GM19324 (cell line): ENCODE measurements at regions not wholly inside any gene's neighbourhood (a gene's known extent, or its start where the extent isn't known, plus 50 kb on each side); places are given as distances from the start of the nearest gene placed in this dataset.

Source experiments
- ATAC-seq: cut with Tn5 transposase; IDR thresholded peaks from one replicate; pipeline ENCODE4 v1.9.1; 2021; ENCODE audit warnings: mild to moderate bottlenecking, moderate library complexity; ENCODE audit not compliant: unreplicated experiment, low FRiP score

- no peak for ATAC-seq
Observed at GRCh38 chr10:128310971-128311658, 184.9 kb upstream of the MKI67 start.

DNA sequence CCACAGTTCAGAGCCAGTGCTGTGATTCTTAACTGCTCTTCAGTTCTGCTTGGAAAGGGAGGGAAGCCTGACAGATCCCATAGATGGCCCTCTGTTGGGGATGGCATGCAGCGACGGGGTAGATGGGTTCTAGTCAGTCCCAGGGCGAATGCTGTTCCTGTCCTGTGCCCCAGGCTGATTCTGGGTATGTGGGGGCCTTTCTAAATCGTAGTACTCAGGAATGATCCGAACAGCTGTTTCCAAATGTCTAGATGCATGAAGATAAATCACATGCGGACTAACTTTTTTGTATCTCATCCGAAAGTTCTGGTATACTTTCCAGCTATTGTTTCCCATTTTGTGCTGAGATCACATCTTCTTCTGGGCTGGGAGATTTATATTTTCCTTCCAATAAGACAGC lies 186.0 kb upstream of the MKI67 start:
- no peak for ATAC-seq

DNA sequence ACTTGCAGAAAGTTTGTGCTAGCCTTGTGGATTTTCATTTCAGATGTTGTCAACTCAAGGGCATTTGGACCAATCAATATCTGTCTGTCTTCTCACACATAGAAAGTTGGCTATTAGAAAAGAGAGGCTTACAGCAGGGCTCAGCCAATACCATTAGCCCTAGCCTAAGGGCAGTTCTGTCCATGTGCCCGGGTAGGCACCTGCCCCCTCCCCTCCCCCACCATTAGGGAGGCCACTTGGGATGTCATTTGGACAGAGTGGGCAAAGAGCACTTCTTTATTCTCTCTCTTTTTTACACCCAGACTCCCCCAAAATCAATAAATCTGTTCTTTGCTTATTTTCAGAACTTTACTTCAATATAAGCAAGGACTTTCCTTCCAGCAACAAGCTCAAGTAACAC lies 188.5 kb upstream of the MKI67 start:
- ATAC-seq = no peak

DNA sequence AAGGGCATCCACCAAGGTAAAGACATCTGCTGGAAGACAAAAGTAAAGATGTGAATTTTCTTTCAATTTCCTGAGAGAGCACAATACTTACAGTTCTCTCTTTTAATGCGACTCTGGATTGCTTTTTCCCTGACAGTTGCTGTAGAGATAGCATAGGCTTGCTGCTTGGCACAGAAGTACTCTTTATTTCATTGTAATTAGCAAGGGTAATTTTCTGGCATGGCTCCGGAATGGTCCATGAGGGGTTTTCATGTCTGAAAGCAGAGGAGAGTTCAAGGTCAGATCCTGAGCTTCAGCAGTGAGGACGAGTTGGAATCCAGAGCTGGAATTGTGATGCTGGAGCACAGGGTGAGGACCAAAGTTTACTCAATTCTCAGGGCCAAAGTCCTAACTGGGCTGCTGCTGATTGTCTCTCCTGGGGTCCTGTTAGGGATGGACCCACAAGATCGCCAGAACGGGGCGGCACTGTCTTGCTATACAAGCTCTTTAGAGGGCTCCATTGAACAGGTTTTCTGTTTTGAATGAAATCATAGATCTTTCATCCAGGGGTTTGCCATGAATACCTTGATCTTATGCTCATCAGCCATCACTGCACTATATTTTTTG lies 190.0 kb upstream of the MKI67 start:
- ATAC-seq = no peak

DNA sequence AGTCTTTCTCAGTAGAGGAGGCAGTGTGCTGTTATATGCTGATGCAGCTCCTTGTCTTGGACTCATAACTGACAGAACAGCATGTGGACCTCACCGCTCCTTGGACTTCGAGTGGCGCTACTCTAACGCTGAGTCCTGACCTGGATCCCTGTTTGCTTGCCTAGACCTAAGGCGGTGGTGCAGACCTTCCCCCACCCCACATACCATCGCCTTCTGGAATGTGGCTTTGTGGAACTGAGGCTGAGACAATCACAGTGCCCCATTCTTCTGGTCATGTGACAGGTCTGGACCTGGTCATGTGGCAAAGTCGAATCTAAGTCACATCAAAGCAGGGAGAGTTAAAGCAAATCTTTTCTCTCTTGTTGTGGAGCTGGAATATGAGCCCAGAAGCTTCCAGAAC lies 190.7 kb upstream of the MKI67 start:
- ATAC-seq = no peak

DNA sequence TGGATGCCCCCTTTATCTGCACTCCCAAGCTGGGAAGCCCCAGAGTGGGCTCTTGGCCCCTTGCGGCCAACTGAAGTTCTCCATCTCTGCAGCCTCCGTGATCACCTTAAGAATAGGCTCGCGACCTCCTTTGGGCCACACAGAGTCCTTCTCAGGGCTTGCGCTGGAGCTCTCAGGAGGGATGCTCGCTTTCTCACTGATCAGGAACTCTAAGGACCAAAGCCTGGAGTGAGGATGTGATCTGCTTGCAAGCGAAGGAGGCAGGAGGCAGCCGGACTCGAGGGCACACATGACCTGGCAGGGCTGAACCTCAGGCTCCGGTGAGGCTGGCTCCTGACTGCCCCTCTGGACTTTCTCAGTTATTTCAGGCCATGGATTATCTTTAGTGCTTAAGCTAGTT lies 192.1 kb upstream of the MKI67 start:
- ATAC-seq = no peak

DNA sequence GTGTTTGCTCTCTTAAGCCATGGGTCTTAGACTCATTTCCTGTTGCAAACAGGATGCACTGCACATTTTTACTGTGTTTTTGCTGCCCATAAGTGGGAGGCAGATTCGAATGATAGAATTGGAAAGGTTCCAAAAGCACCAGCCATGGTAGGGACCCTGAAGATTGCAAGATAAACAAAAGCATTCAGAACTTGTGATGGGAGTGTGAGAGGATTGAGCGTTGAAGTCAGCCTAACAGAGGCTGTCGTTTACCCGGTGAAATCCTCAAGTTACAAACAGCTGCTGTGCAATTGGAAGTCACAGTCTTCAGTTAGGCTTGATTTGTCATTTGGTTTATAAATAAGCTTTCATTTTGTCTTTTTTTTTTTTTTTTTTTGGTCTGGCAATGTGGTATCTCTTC lies 192.7 kb upstream of the MKI67 start:
- ATAC-seq = no peak

DNA sequence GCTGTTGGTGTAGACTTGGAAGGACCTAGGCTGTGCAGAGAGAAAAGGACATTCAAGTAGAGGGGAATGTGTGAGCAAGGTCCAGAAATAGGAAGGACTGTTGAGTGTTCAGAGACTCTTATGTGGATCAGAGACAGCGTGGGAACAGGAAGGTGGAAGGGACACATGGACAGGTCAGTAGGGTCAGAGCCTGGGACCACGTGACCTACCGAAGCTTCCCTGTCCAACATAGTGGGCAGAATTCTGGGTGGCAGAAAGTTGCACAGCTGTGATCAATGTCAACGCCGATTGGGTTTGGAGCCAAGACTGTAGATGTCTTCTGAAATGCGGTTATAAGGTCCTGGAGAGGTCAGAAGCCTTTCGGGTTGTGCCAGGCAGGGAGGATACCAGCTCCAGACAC lies 195.9 kb upstream of the MKI67 start:
- ATAC-seq = no peak

DNA sequence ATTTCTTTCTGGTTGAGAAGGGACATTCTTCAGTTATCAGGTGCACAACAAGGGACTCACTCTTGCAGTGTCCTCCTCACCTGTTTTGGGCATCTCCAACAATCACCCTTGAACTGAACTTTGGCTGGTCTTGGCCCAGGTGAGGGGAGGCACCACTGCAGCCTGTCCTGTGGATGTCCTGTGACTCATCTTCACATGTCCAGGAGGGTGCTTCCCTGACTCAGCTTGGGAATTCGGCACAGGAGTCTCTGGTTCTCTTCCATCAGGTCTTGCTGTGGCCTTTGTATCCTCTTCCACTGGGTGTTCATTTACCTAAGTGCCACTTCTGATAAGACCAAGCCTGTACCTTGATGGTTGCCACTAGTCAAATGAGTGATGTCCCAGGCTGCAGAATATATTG lies 196.7 kb upstream of the MKI67 start:
- ATAC-seq = no peak

- ATAC-seq = no peak
Observed at GRCh38 chr10:128324058-128324827, 198.0 kb upstream of the MKI67 start.

GRCh38 chr10:128325788-128326187 lies 199.6 kb upstream of the MKI67 start:
- ATAC-seq = no peak

GRCh38 chr10:128326251-128326650 lies 200.0 kb upstream of the MKI67 start:
- no peak for ATAC-seq

DNA sequence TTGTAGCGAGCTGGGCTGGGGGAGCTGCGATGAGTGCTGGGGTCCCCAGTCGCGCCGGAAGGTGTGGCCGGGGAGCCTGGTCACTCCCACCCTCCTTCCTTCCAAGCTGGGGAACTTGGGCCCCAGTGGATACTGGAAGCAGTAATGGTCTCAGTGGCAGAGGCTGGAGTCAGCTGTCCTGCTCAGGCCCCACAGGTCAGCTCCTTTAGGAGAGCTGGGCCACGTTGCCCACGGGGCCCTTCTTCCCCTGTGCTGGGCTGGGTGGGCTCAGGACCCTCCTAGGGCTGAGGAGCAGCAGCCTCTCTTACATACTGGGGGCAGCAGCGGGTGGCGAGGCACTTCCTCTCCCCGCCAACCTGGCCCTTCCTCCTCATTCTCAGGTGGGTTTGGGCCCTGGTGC lies 200.6 kb upstream of the MKI67 start:
- ATAC-seq = no peak

DNA sequence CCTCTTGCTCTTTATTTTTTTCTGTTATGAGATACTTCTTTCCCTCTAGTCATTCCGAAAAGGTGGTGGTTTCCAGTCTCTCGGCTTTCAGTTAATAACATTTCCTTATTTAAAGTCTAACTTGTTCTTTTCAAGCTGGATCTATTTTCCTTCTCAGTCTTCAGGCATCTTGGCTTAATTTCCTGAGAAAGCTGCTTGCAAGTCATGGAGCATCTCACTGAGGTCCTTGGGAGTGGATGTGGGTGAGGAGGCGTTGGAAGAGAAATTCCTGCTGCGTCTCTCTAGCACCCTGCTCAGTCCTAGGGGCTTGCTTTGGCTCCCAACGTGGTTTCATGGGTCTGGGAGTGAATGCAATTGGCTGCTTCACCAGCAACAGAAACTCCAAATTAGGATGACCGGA lies 210.2 kb upstream of the MKI67 start:
- no peak for ATAC-seq

DNA sequence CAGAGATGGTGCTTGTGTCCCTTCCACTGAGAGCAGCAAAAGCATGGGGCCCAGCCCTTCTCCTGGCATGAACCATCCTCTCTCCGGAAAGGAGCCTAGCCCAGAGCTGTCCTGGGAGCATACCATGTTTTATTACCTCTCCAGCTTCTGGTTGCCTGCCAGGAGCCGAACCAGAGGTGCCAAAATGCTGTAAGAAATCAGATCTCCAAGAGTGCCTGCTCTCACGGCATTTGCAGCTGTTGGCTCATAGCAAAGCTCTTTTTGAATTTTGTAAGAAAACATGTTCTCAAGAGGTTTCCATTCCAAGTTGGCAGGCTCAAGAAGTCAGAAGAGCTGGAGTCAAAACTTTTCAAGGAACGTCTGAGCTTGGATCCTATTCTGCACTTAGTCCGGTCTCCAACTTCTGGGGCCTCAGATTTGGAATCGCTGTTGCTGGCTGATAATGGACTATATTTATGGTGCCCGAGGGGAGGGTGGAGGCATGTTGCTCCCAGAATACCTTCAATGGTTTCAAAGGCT lies 211.7 kb upstream of the MKI67 start:
- no peak for ATAC-seq

DNA sequence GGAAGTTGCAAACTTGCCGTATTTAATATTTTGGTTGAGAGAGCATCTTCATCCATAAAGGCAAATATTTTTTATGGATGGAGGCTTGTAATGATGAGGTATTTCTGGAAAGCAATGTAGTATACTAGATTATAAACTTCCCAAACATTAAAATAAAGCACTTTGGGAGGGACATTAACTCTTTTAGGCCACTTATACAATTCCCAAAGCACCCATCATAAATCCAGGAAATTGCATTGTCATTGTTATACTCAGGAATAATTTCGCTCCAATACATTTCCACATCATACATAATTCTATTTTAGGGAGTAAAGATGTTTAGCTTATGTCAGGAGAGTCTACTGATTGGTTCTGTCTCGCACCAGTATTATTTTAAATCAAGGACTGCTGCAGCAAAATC lies 212.7 kb upstream of the MKI67 start:
- ATAC-seq = no peak

- ATAC-seq = no peak
Observed at GRCh38 chr10:128339753-128340152, 213.5 kb upstream of the MKI67 start.

GRCh38 chr10:128345353-128345752 lies 219.1 kb upstream of the MKI67 start:
- no peak for ATAC-seq

- no peak for ATAC-seq
Observed at GRCh38 chr10:128360783-128361182, 234.6 kb upstream of the MKI67 start.

DNA sequence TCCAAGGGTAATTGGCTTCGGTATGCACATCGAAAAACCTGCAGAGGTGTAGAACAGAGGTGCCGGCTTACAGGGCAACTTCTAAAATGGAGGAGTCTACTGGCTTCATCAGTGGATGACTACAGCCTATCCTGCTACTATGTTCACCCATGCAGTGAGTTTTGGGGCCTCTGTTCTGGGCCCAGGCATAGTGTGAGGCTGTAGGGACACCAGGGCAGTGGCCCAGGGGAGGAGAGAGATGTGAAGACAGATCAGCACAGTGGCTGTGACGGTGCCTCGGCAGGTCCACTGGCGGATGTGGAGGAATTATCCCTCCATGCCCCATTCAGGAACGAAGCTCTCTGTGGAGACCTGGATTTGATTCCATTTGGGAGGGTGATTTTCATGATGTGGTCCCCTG lies 235.3 kb upstream of the MKI67 start:
- no peak for ATAC-seq

- no peak for ATAC-seq
Observed at GRCh38 chr10:128362514-128362913, 236.3 kb upstream of the MKI67 start.

GRCh38 chr10:128364631-128365030 lies 238.4 kb upstream of the MKI67 start:
- ATAC-seq = no peak
